A549 (cell line): ENCODE measurements at regions not wholly inside any gene's neighbourhood (a gene's known extent, or its start where the extent isn't known, plus 50 kb on each side); places are given as distances from the start of the nearest gene placed in this dataset.

ENCODE experiments used
- CBX8 ChIP-seq: fragments of 200-600 bp; sonication (generic); IDR thresholded peaks from 2 replicates; pipeline ENCODE4 v1.6.1; 2016
- CTCF ChIP-seq: fragments of >200 bp; sonication (Bioruptor Twin); formaldehyde crosslinking; IDR thresholded peaks from 3 replicates; pipeline ENCODE4 v1.5.1; 2016
- EHMT2 ChIP-seq: fragments of 200-600 bp; sonication (generic); IDR thresholded peaks from 2 replicates; pipeline ENCODE4 v1.6.1; 2016; ENCODE audit warnings: antibody characterized with exemption, low read depth, mild to moderate bottlenecking, moderate library complexity
- ESRRA ChIP-seq: fragments of 150-350 bp; IDR thresholded peaks from 2 replicates; pipeline ENCODE4 v1.6.1; 2014; ENCODE audit warnings: mild to moderate bottlenecking, low read length, borderline replicate concordance
- JUNB ChIP-seq: fragments of >200 bp; sonication (Bioruptor Twin); formaldehyde crosslinking; IDR thresholded peaks from 2 replicates; pipeline ENCODE4 v1.6.1; 2016
- MAX ChIP-seq: IDR thresholded peaks from 2 replicates; pipeline ENCODE4 v1.6.1; 2012
- MYC ChIP-seq: IDR thresholded peaks from 2 replicates; pipeline ENCODE4 v1.6.1; 2012; ENCODE audit warnings: mild to moderate bottlenecking, inconsistent platforms, low read length, improper control_type of control experiment, borderline replicate concordance
- NFE2L2 ChIP-seq: fragments of 150-350 bp; conservative IDR thresholded peaks from 2 replicates; pipeline ENCODE4 v1.6.1; 2014; ENCODE audit warnings: low read length
- POLR2A ChIP-seq: IDR thresholded peaks from 2 replicates; pipeline ENCODE4 v1.6.1; 2012; ENCODE audit warnings: mild to moderate bottlenecking, low read length
- POLR2AphosphoS2 ChIP-seq: conservative IDR thresholded peaks from 2 replicates; pipeline ENCODE4 v1.6.1; 2012; ENCODE audit warnings: low read length, improper control_type of control experiment, inconsistent platforms
- RAD21 ChIP-seq, 2 experiments: fragments of >200 bp in 1 of 2; sonication (Bioruptor Twin) in 1 of 2; formaldehyde crosslinking in 1 of 2; IDR thresholded peaks in 1 of 2; conservative IDR thresholded peaks in 1 of 2; 2 replicates in 1 of 2; 3 replicates in 1 of 2; pipeline ENCODE4 v1.6.1; 2012 to 2018; ENCODE audit warnings: inconsistent platforms in 1 of 2
- RCOR1 ChIP-seq: fragments of 150-350 bp; IDR thresholded peaks from 2 replicates; pipeline ENCODE4 v1.6.1; 2014; ENCODE audit warnings: antibody characterized with exemption, low read length, low read depth
- REST ChIP-seq: fragments of 200-600 bp; sonication (generic); IDR thresholded peaks from 2 replicates; pipeline ENCODE4 v1.6.1; 2016; ENCODE audit warnings: antibody characterized with exemption, mild to moderate bottlenecking, moderate library complexity

- TF ChIP-seq CTCF, result peak; percentile 15; the same call in 1 of the 3 replicates
- TF ChIP-seq POLR2AphosphoS2, result no peak
- TF ChIP-seq REST, result no peak
- no peak for TF ChIP-seq RCOR1
- TF ChIP-seq RAD21 (conservative IDR thresholded peaks at IDR 0.05 in 1 of 2, IDR thresholded peaks at IDR 0.05 in 1 of 2), result 0 out of 5 replicates have a peak, but pooled peaks of 1 of the 2 experiments have one; percentile 19
- TF ChIP-seq JUNB, result no peak
- no peak for TF ChIP-seq ESRRA
- TF ChIP-seq POLR2A, result no peak
- no peak for TF ChIP-seq NFE2L2
- TF ChIP-seq MAX, result no peak
- TF ChIP-seq CBX8, result no peak
- TF ChIP-seq EHMT2, result no peak
- TF ChIP-seq MYC, result no peak
Observed at GRCh38 chr5:104412649-104413240, 850.2 kb upstream of the NUDT12 start.
